ENCODE measurements at regions not wholly inside any gene's neighbourhood (a gene's known extent, or its start where the extent isn't known, plus 50 kb on each side); places are given as distances from the start of the nearest gene placed in this dataset.
"Not testable (repeated sequence)": the region's sequence is repeated elsewhere in the genome, so short reads cannot be mapped to it uniquely, and the experiment has no call there.

- H2AFZ ChIP-seq: no peak overlapping the region
- TF ChIP-seq EZH2 (IDR thresholded peaks at IDR 0.05; ENCODE audit: borderline replicate concordance): no peak
- H3K4me3 ChIP-seq: no peak overlapping the region
- DNase-seq (ENCODE audit: low spot score): no peak
- no peaks in the 10 kb centered on the region for H4K20me1 ChIP-seq (ENCODE audit: insufficient read depth, poor library complexity, severe bottlenecking)
- H3K4me1 ChIP-seq (ENCODE audit: insufficient read depth): no peaks in the 10 kb centered on the region
- no peaks in the 10 kb centered on the region for H3K36me3 ChIP-seq (replicated peaks; ENCODE audit: insufficient read depth, low read depth)
- no peaks in the 10 kb centered on the region for H3K9me3 ChIP-seq (ENCODE audit: low read depth)
- H3K27me3 ChIP-seq: no peaks in the 10 kb centered on the region
- no peak overlapping the region for H3K4me2 ChIP-seq
- no peaks in the 10 kb centered on the region for H3K9me2 ChIP-seq (replicated peaks; ENCODE audit: insufficient read depth)
- no peak overlapping the region for H3K27ac ChIP-seq
- H3K79me2 ChIP-seq: no peaks in the 10 kb centered on the region
- 94% methylated on average over 4 of the region's 4 CpGs for WGBS (ENCODE audit: low lambda C conversion rate, missing lambda C conversion rate)
Observed at GRCh38 chr5:167389537-167389936, 901.9 kb upstream of the WWC1 start.

- not testable (repeated sequence) for DNase-seq (ENCODE audit: low spot score); H3K4me3 ChIP-seq; H3K27me3 ChIP-seq; H3K36me3 ChIP-seq (replicated peaks; ENCODE audit: insufficient read depth, low read depth); H3K4me1 ChIP-seq (ENCODE audit: insufficient read depth); H3K4me2 ChIP-seq; H4K20me1 ChIP-seq (ENCODE audit: insufficient read depth, poor library complexity, severe bottlenecking); H3K27ac ChIP-seq; H2AFZ ChIP-seq; H3K79me2 ChIP-seq; H3K9me2 ChIP-seq (replicated peaks; ENCODE audit: insufficient read depth); H3K9me3 ChIP-seq (ENCODE audit: low read depth)
- WGBS (ENCODE audit: low lambda C conversion rate, missing lambda C conversion rate): 92% methylated on average over 4 of the region's 4 CpGs
Observed at GRCh38 chr5:167391286-167391685, 900.2 kb upstream of the WWC1 start.

- Histone ChIP-seq H3K79me2 (no peaks in the 10 kb centered on the region), H3K4me3 (no peak overlapping the region), H4K20me1 (ENCODE audit: insufficient read depth, poor library complexity, severe bottlenecking) (no peaks in the 10 kb centered on the region), H3K4me1 (ENCODE audit: insufficient read depth) (no peaks in the 10 kb centered on the region), H3K27me3 (no peaks in the 10 kb centered on the region), H2AFZ (no peak overlapping the region), H3K9me3 (ENCODE audit: low read depth) (no peaks in the 10 kb centered on the region), H3K27ac (no peak overlapping the region), H3K4me2 (no peak overlapping the region), H3K9me2 (replicated peaks; ENCODE audit: insufficient read depth) (no peaks in the 10 kb centered on the region), H3K36me3 (replicated peaks; ENCODE audit: insufficient read depth, low read depth) (no peaks in the 10 kb centered on the region)
- DNase-seq (ENCODE audit: low spot score): no peak
- no peak for TF ChIP-seq EZH2 (IDR thresholded peaks at IDR 0.05; ENCODE audit: borderline replicate concordance)
- TF ChIP-seq CTCF (IDR thresholded peaks at IDR 0.05; ENCODE audit: poor library complexity): no peak
- TF ChIP-seq EZH2phosphoT487 (IDR thresholded peaks at IDR 0.05; ENCODE audit: low read depth, severe bottlenecking, unreplicated experiment): no peak
- WGBS (ENCODE audit: low lambda C conversion rate, missing lambda C conversion rate): 61% methylated on average over 5 of the region's 5 CpGs
Observed at GRCh38 chr5:167392240-167392639, 899.2 kb upstream of the WWC1 start.

- Histone ChIP-seq H2AFZ (no peak overlapping the region), H3K27me3 (no peaks in the 10 kb centered on the region), H3K4me2 (no peak overlapping the region), H3K27ac (no peak overlapping the region), H3K4me1 (ENCODE audit: insufficient read depth) (no peaks in the 10 kb centered on the region), H3K4me3 (no peak overlapping the region), H3K79me2 (no peaks in the 10 kb centered on the region), H3K9me3 (ENCODE audit: low read depth) (no peaks in the 10 kb centered on the region), H3K9me2 (replicated peaks; ENCODE audit: insufficient read depth) (no peaks in the 10 kb centered on the region), H4K20me1 (ENCODE audit: insufficient read depth, poor library complexity, severe bottlenecking) (no peaks in the 10 kb centered on the region), H3K36me3 (replicated peaks; ENCODE audit: insufficient read depth, low read depth) (no peaks in the 10 kb centered on the region)
- DNase-seq (ENCODE audit: low spot score): no peak
- TF ChIP-seq CTCF (IDR thresholded peaks at IDR 0.05; ENCODE audit: poor library complexity) (no peak), EZH2phosphoT487 (IDR thresholded peaks at IDR 0.05; ENCODE audit: low read depth, severe bottlenecking, unreplicated experiment) (no peak), EZH2 (IDR thresholded peaks at IDR 0.05; ENCODE audit: borderline replicate concordance) (no peak)
Observed at GRCh38 chr5:167393358-167393757, 898.1 kb upstream of the WWC1 start.

GRCh38 chr5:167402671-167403070 lies 888.8 kb upstream of the WWC1 start:
- Histone ChIP-seq H3K9me2 (replicated peaks; ENCODE audit: insufficient read depth) (no peaks in the 10 kb centered on the region), H3K79me2 (no peaks in the 10 kb centered on the region), H4K20me1 (ENCODE audit: insufficient read depth, poor library complexity, severe bottlenecking) (no peaks in the 10 kb centered on the region), H3K9me3 (ENCODE audit: low read depth) (no peaks in the 10 kb centered on the region), H3K27ac (no peak overlapping the region), H3K4me1 (ENCODE audit: insufficient read depth) (no peaks in the 10 kb centered on the region), H3K27me3 (no peaks in the 10 kb centered on the region), H3K4me3 (no peak overlapping the region), H3K36me3 (replicated peaks; ENCODE audit: insufficient read depth, low read depth) (no peaks in the 10 kb centered on the region), H3K4me2 (no peak overlapping the region), H2AFZ (no peak overlapping the region)
- DNase-seq (ENCODE audit: low spot score): no peak
- TF ChIP-seq CTCF (IDR thresholded peaks at IDR 0.05; ENCODE audit: poor library complexity) (no peak), EZH2 (IDR thresholded peaks at IDR 0.05; ENCODE audit: borderline replicate concordance) (no peak), EZH2phosphoT487 (IDR thresholded peaks at IDR 0.05; ENCODE audit: low read depth, severe bottlenecking, unreplicated experiment) (no peak)
- WGBS (ENCODE audit: low lambda C conversion rate, missing lambda C conversion rate): 71% methylated on average over 2 of the region's 2 CpGs

Measured in hepatocyte (in vitro differentiated cells).